Lower leg skin (tissue), 3 donors: ENCODE measurements at regions not wholly inside any gene's neighbourhood (a gene's known extent, or its start where the extent isn't known, plus 50 kb on each side); places are given as distances from the start of the nearest gene placed in this dataset.

Experiments
- POLR2A ChIP-seq, 2 donors: fragments of 450-650 bp; IDR thresholded peaks; one replicate each; pipeline ENCODE4 v1.6.1; 2016 to 2017; ENCODE audit warnings: antibody characterized with exemption in 2 of 2, mild to moderate bottlenecking in 1 of 2, moderate library complexity in 1 of 2
- TF ChIP-seq, protein P1 (sequence below), 3 donors: fragments of 450-650 bp; IDR thresholded peaks; one replicate each; pipeline ENCODE4 v1.5.1; 2016; ENCODE audit warnings: antibody characterized with exemption in 3 of 3, mild to moderate bottlenecking in 3 of 3, moderate library complexity in 2 of 3

DNA sequence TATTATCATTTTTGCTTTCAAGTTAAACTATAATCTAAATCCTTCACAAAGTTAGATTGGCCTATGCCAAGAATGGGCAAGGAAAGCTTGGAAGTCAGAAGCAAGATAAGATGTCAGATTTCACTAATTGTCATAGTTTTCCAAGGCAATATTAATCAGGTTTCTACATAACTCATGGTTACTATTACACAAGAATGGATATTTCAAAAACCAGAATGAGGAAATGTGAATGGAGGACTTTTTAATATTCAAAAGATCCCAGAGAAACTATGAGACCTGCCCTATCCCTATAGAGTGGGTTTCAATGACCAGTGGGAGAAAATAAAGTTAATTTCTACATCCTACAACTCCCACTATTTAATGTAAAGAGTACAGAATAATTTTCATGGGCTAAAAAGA is 203.2 kb downstream of the CASP12 start:
- TF ChIP-seq, protein P1, sequence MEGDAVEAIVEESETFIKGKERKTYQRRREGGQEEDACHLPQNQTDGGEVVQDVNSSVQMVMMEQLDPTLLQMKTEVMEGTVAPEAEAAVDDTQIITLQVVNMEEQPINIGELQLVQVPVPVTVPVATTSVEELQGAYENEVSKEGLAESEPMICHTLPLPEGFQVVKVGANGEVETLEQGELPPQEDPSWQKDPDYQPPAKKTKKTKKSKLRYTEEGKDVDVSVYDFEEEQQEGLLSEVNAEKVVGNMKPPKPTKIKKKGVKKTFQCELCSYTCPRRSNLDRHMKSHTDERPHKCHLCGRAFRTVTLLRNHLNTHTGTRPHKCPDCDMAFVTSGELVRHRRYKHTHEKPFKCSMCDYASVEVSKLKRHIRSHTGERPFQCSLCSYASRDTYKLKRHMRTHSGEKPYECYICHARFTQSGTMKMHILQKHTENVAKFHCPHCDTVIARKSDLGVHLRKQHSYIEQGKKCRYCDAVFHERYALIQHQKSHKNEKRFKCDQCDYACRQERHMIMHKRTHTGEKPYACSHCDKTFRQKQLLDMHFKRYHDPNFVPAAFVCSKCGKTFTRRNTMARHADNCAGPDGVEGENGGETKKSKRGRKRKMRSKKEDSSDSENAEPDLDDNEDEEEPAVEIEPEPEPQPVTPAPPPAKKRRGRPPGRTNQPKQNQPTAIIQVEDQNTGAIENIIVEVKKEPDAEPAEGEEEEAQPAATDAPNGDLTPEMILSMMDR (IDR thresholded peaks at IDR 0.05): no peak
- TF ChIP-seq POLR2A (IDR thresholded peaks at IDR 0.05): no peak
